ENCODE measurements at regions not wholly inside any gene's neighbourhood (a gene's known extent, or its start where the extent isn't known, plus 50 kb on each side); places are given as distances from the start of the nearest gene placed in this dataset.
"Not testable (repeated sequence)": the region's sequence is repeated elsewhere in the genome, so short reads cannot be mapped to it uniquely, and the experiment has no call there.

GRCh38 chr1:187641907-187642306 is 813.2 kb downstream of the PLA2G4A start:
- DNase-seq: no peak

- DNase-seq: peak; percentile 68
Measured at GRCh38 chr1:187645651-187646050, 816.9 kb downstream of the PLA2G4A start.

GRCh38 chr1:187646536-187647107 is 817.9 kb downstream of the PLA2G4A start:
- peak; percentile 87 for DNase-seq

- DNase-seq: no peak
Measured at GRCh38 chr1:187648091-187648490, 819.3 kb downstream of the PLA2G4A start.

GRCh38 chr1:187654635-187655034 is 825.9 kb downstream of the PLA2G4A start:
- DNase-seq: no peak

GRCh38 chr1:187655104-187655503 is 826.4 kb downstream of the PLA2G4A start:
- DNase-seq: no peak

- DNase-seq: no peak
Measured at GRCh38 chr1:187665483-187665882, 836.7 kb downstream of the PLA2G4A start.

- no peak for DNase-seq
Measured at GRCh38 chr1:187680823-187681222, 852.1 kb downstream of the PLA2G4A start.

GRCh38 chr1:187682112-187682511 is 853.4 kb downstream of the PLA2G4A start:
- no peak for DNase-seq

- DNase-seq: no peak
Measured at GRCh38 chr1:187685333-187685732, 856.6 kb downstream of the PLA2G4A start.

- DNase-seq: peak; percentile 97
Measured at GRCh38 chr1:187689129-187689528, 860.4 kb downstream of the PLA2G4A start.

- no peak for DNase-seq
Measured at GRCh38 chr1:187691439-187691838, 862.7 kb downstream of the PLA2G4A start.

- no peak for DNase-seq
Measured at GRCh38 chr1:187692799-187693198, 864.0 kb downstream of the PLA2G4A start.

- no peak for DNase-seq
Measured at GRCh38 chr1:187696073-187696472, 867.3 kb downstream of the PLA2G4A start.

- DNase-seq: not testable (repeated sequence)
Measured at GRCh38 chr1:187703138-187704130, 874.7 kb downstream of the PLA2G4A start.

- DNase-seq: no peak
Measured at GRCh38 chr1:187714470-187714869, 885.7 kb downstream of the PLA2G4A start.

- DNase-seq: no peak
Measured at GRCh38 chr1:187715483-187715882, 886.7 kb downstream of the PLA2G4A start.

- no peak for DNase-seq
Measured at GRCh38 chr1:187716160-187716559, 887.4 kb downstream of the PLA2G4A start.

- DNase-seq: no peak
Measured at GRCh38 chr1:187718527-187718926, 889.8 kb downstream of the PLA2G4A start.

GRCh38 chr1:187721216-187721615 is 892.5 kb downstream of the PLA2G4A start:
- DNase-seq: peak; percentile 87

- no peak for DNase-seq
Measured at GRCh38 chr1:187725216-187725615, 896.5 kb downstream of the PLA2G4A start.

- no peak for DNase-seq
Measured at GRCh38 chr1:187733232-187733631, 904.5 kb downstream of the PLA2G4A start.

- no peak for DNase-seq
Measured at GRCh38 chr1:187734427-187734826, 905.7 kb downstream of the PLA2G4A start.

- no peak for DNase-seq
Measured at GRCh38 chr1:187744665-187745064, 915.9 kb downstream of the PLA2G4A start.
